NCI-H524 treated with DMSO at 0.1 percent for 48 hours (cell line): ENCODE measurements at regions not wholly inside any gene's neighbourhood (a gene's known extent, or its start where the extent isn't known, plus 50 kb on each side); places are given as distances from the start of the nearest gene placed in this dataset.
A peak's percentile ranks its signal among the peaks of the same experiment; 100 is the strongest.

Experiments
- DNase-seq: peaks from one replicate; lab custom pipeline; 2025; lab: John Stamatoyannopoulos, UW

- DNase-seq: no peak
Observed at GRCh38 chr6:99219788-99220187, 129.7 kb downstream of the FAXC start.

GRCh38 chr6:99216959-99217358 is 132.5 kb downstream of the FAXC start:
- no peak for DNase-seq

- DNase-seq: no peak
Observed at GRCh38 chr6:99195986-99196655, 153.4 kb downstream of the FAXC start.

GRCh38 chr6:99192561-99192960 is 156.9 kb downstream of the FAXC start:
- DNase-seq: no peak

- no peak for DNase-seq
Observed at GRCh38 chr6:99189823-99190721, 159.4 kb downstream of the FAXC start.

- DNase-seq: no peak
Observed at GRCh38 chr6:99187429-99187828, 162.0 kb downstream of the FAXC start.

- no peak for DNase-seq
Observed at GRCh38 chr6:99186417-99186816, 163.1 kb downstream of the FAXC start.

- DNase-seq: no peak
Observed at GRCh38 chr6:99185525-99185924, 163.9 kb downstream of the FAXC start.

- DNase-seq: no peak
Observed at GRCh38 chr6:99184696-99185095, 164.8 kb downstream of the FAXC start.

GRCh38 chr6:99183066-99183465 is 166.4 kb downstream of the FAXC start:
- no peak for DNase-seq

- DNase-seq: no peak
Observed at GRCh38 chr6:99181174-99181573, 168.3 kb downstream of the FAXC start.

- DNase-seq: no peak
Observed at GRCh38 chr6:99178168-99178567, 171.3 kb downstream of the FAXC start.

GRCh38 chr6:99177736-99178135 is 171.7 kb downstream of the FAXC start:
- no peak for DNase-seq

GRCh38 chr6:99165838-99166237 is 183.6 kb downstream of the FAXC start:
- no peak for DNase-seq

- no peak for DNase-seq
Observed at GRCh38 chr6:99152347-99152643, 197.2 kb downstream of the FAXC start.

- DNase-seq: no peak
Observed at GRCh38 chr6:99151634-99152346, 197.7 kb downstream of the FAXC start.

- DNase-seq: no peak
Observed at GRCh38 chr6:99148761-99149160, 200.7 kb downstream of the FAXC start.

GRCh38 chr6:99148111-99148510 is 200.4 kb upstream of the FBXL4 start:
- DNase-seq: peak; percentile 68

GRCh38 chr6:99147206-99147605 is 199.5 kb upstream of the FBXL4 start:
- no peak for DNase-seq

GRCh38 chr6:99146711-99147110 is 199.0 kb upstream of the FBXL4 start:
- peak; percentile 55 for DNase-seq

GRCh38 chr6:99145738-99146137 is 198.0 kb upstream of the FBXL4 start:
- no peak for DNase-seq

- DNase-seq: no peak
Observed at GRCh38 chr6:99143108-99143861, 195.5 kb upstream of the FBXL4 start.
